Nephron (organoid): ENCODE measurements at regions not wholly inside any gene's neighbourhood (a gene's known extent, or its start where the extent isn't known, plus 50 kb on each side); places are given as distances from the start of the nearest gene placed in this dataset.

Experiments used
- H3K27ac Mint-ChIP-seq, 3 experiments: 2 replicates each; pipeline ENCODE4 v1.8.0; 2020; ENCODE audit warnings: mixed read lengths in 3 of 3, mild to moderate bottlenecking in 2 of 3, moderate library complexity in 1 of 3
- H3K27me3 Mint-ChIP-seq: 2 replicates; pipeline ENCODE4 v1.8.0; 2021; ENCODE audit warnings: low read depth, mild to moderate bottlenecking, moderate library complexity, mixed read lengths
- H3K36me3 Mint-ChIP-seq: 2 replicates; pipeline ENCODE4 v1.8.0; 2020; ENCODE audit warnings: low read depth, mixed read lengths
- H3K4me1 Mint-ChIP-seq: 2 replicates; pipeline ENCODE4 v1.8.0; 2020; ENCODE audit warnings: mixed read lengths
- H3K4me3 Mint-ChIP-seq, 3 experiments: 2 replicates each; pipeline ENCODE4 v1.8.0; 2020; ENCODE audit warnings: mild to moderate bottlenecking in 3 of 3, mixed read lengths in 3 of 3, moderate library complexity in 2 of 3
- H3K9me3 Mint-ChIP-seq: 2 replicates; pipeline ENCODE4 v1.8.0; 2020; ENCODE audit warnings: mixed read lengths
- CTCF ChIP-seq, 3 experiments: fragments of 200-600 bp; sonication (generic); IDR thresholded peaks; one replicate each; pipeline ENCODE4 v1.5.0; 2021; ENCODE audit warnings: antibody characterized with exemption in 3 of 3; ENCODE audit not compliant: unreplicated experiment in 3 of 3

GRCh38 chr17:71519285-71519684, 601.5 kb upstream of the SOX9 start:
- no peaks in the 10 kb centered on the region for H3K9me3 Mint-ChIP-seq
- H3K4me3 Mint-ChIP-seq, result no peak overlapping the region
- H3K4me1 Mint-ChIP-seq, result peaks cover 10% of the 10 kb centered on the region
- no peaks in the 10 kb centered on the region for H3K36me3 Mint-ChIP-seq
- TF ChIP-seq CTCF (IDR thresholded peaks at IDR 0.05; ENCODE audit: unreplicated experiment in 3 of 3), result no peak
- H3K27me3 Mint-ChIP-seq, result peaks cover 35% of the 10 kb centered on the region
- no peak overlapping the region for H3K27ac Mint-ChIP-seq

- Mint-ChIP-seq H3K27me3 (peaks cover 18% of the 10 kb centered on the region), H3K4me3 (no peak overlapping the region), H3K9me3 (no peaks in the 10 kb centered on the region), H3K27ac (no peak overlapping the region), H3K4me1 (no peaks in the 10 kb centered on the region), H3K36me3 (no peaks in the 10 kb centered on the region)
- no peak for TF ChIP-seq CTCF (IDR thresholded peaks at IDR 0.05; ENCODE audit: unreplicated experiment in 3 of 3)
Measured at GRCh38 chr17:71521724-71522123, 599.1 kb upstream of the SOX9 start.

GRCh38 chr17:71522383-71522782, 598.4 kb upstream of the SOX9 start:
- no peak overlapping the region for H3K27ac Mint-ChIP-seq
- no peaks in the 10 kb centered on the region for H3K36me3 Mint-ChIP-seq
- H3K27me3 Mint-ChIP-seq, result peaks cover 18% of the 10 kb centered on the region
- H3K9me3 Mint-ChIP-seq, result no peaks in the 10 kb centered on the region
- no peaks in the 10 kb centered on the region for H3K4me1 Mint-ChIP-seq
- no peak overlapping the region for H3K4me3 Mint-ChIP-seq
- TF ChIP-seq CTCF (IDR thresholded peaks at IDR 0.05; ENCODE audit: unreplicated experiment in 3 of 3), result no peak

GRCh38 chr17:71527311-71527710, 593.5 kb upstream of the SOX9 start:
- Mint-ChIP-seq H3K36me3 (no peaks in the 10 kb centered on the region), H3K27ac (no peak overlapping the region), H3K9me3 (no peaks in the 10 kb centered on the region), H3K27me3 (peaks cover 4% of the 10 kb centered on the region), H3K4me3 (no peak overlapping the region), H3K4me1 (no peaks in the 10 kb centered on the region)
- no peak for TF ChIP-seq CTCF (IDR thresholded peaks at IDR 0.05; ENCODE audit: unreplicated experiment in 3 of 3)

GRCh38 chr17:71528210-71528609, 592.6 kb upstream of the SOX9 start:
- H3K27ac Mint-ChIP-seq, result no peak overlapping the region
- H3K4me1 Mint-ChIP-seq, result no peaks in the 10 kb centered on the region
- peaks cover 4% of the 10 kb centered on the region for H3K27me3 Mint-ChIP-seq
- no peaks in the 10 kb centered on the region for H3K9me3 Mint-ChIP-seq
- no peak for TF ChIP-seq CTCF (IDR thresholded peaks at IDR 0.05; ENCODE audit: unreplicated experiment in 3 of 3)
- no peak overlapping the region for H3K4me3 Mint-ChIP-seq
- no peaks in the 10 kb centered on the region for H3K36me3 Mint-ChIP-seq

GRCh38 chr17:71530248-71530647, 590.6 kb upstream of the SOX9 start:
- Mint-ChIP-seq H3K9me3 (no peaks in the 10 kb centered on the region), H3K27me3 (peaks cover 4% of the 10 kb centered on the region), H3K27ac (no peak overlapping the region), H3K36me3 (no peaks in the 10 kb centered on the region), H3K4me1 (no peaks in the 10 kb centered on the region), H3K4me3 (no peak overlapping the region)
- TF ChIP-seq CTCF (IDR thresholded peaks at IDR 0.05; ENCODE audit: unreplicated experiment in 3 of 3), result no peak
